IMR-90 (cell line): ENCODE measurements at regions not wholly inside any gene's neighbourhood (a gene's known extent, or its start where the extent isn't known, plus 50 kb on each side); places are given as distances from the start of the nearest gene placed in this dataset.

Experiments
- ATAC-seq: fragments of 200-7000 bp; cut with Tn5 transposase; 2 replicates; pipeline ENCODE4 v1.9.1; 2020; ENCODE audit warnings: low read depth, mild to moderate bottlenecking, moderate library complexity
- BruUV-seq: library from RNA; stranded (reverse); fragments of 400-500 nt; replicated peaks from 2 replicates; lab custom pipeline; 2021; lab: Mats Ljungman, UMichigan
- CTCF ChIA-PET: fragments of 300-600 bp; formaldehyde crosslinking; extraction: SDS; loops from one replicate; lab custom pipeline; 2021; ENCODE audit warnings: antibody characterized with exemption; lab: Yijun Ruan, JAX
- POLR2A ChIA-PET: fragments of 300-600 bp; sonication (Branson Sonifier 250); formaldehyde crosslinking; loops from one replicate; lab custom pipeline; 2022; ENCODE audit warnings: antibody characterized with exemption; ENCODE audit not compliant: unreplicated experiment; lab: Charles Lee
- DNase-seq: peaks from one replicate; pipeline ENCODE4 v3.0.0; 2013
- H2AFZ ChIP-seq: replicated peaks from 2 replicates; pipeline ENCODE3; 2013; ENCODE audit warnings: low read length, mild to moderate bottlenecking; ENCODE audit not compliant: poor library complexity
- H2AK5ac ChIP-seq: 2 replicates; pipeline ENCODE4 v1.6.1; 2013; ENCODE audit warnings: low read depth, low read length, inconsistent platforms
- H2AK9ac ChIP-seq: replicated peaks from 2 replicates; pipeline ENCODE3; 2013; ENCODE audit warnings: mild to moderate bottlenecking, low read depth, low read length, moderate library complexity; ENCODE audit not compliant: poor library complexity
- H2BK120ac ChIP-seq: 2 replicates; pipeline ENCODE4 v1.6.1; 2013; ENCODE audit warnings: low read depth, low read length, inconsistent platforms
- H2BK15ac ChIP-seq: 3 replicates; pipeline ENCODE4 v1.6.1; 2013; ENCODE audit warnings: low read depth, low read length, inconsistent platforms
- H2BK20ac ChIP-seq: 2 replicates; pipeline ENCODE4 v1.6.1; 2013; ENCODE audit warnings: low read depth, mild to moderate bottlenecking, inconsistent platforms, low read length, moderate library complexity
- H2BK5ac ChIP-seq: 2 replicates; pipeline ENCODE4 v1.6.1; 2013; ENCODE audit warnings: mild to moderate bottlenecking, low read depth, low read length, inconsistent platforms; ENCODE audit not compliant: poor library complexity, severe bottlenecking
- H3K14ac ChIP-seq: replicated peaks from 2 replicates; pipeline ENCODE4 v1.6.1; 2013; ENCODE audit warnings: low read depth, low read length, inconsistent platforms
- H3K18ac ChIP-seq: 2 replicates; pipeline ENCODE4 v1.6.1; 2013; ENCODE audit warnings: low read depth, low read length, control low read depth
- H3K23ac ChIP-seq: 2 replicates; pipeline ENCODE4 v1.6.1; 2013; ENCODE audit warnings: low read depth, low read length, inconsistent platforms
- H3K27ac ChIP-seq: 2 replicates; pipeline ENCODE4 v1.5.1; 2013; ENCODE audit warnings: mild to moderate bottlenecking, control low read depth, low read length; ENCODE audit not compliant: insufficient read depth
- H3K27me3 ChIP-seq: 2 replicates; pipeline ENCODE4 v1.6.1; 2013; ENCODE audit warnings: low read length; ENCODE audit not compliant: control insufficient read depth, insufficient read depth
- H3K36me3 ChIP-seq: 2 replicates; pipeline ENCODE4 v1.6.1; 2013; ENCODE audit warnings: low read length, mixed read lengths; ENCODE audit not compliant: control insufficient read depth, insufficient read depth
- H3K4ac ChIP-seq: 2 replicates; pipeline ENCODE4 v1.6.1; 2013; ENCODE audit warnings: low read depth, low read length, inconsistent platforms
- H3K4me1 ChIP-seq: 2 replicates; pipeline ENCODE4 v1.6.1; 2013; ENCODE audit warnings: low read length, mixed read lengths; ENCODE audit not compliant: control insufficient read depth, insufficient read depth
- H3K4me2 ChIP-seq: 2 replicates; pipeline ENCODE4 v1.6.1; 2013; ENCODE audit warnings: low read depth, mild to moderate bottlenecking, control low read depth, low read length, moderate library complexity
- H3K4me3 ChIP-seq: 2 replicates; pipeline ENCODE4 v1.5.1; 2013; ENCODE audit warnings: low read depth, mild to moderate bottlenecking, control low read depth, low read length, moderate library complexity; ENCODE audit not compliant: insufficient read depth
- H3K56ac ChIP-seq: 2 replicates; pipeline ENCODE4 v1.6.1; 2013; ENCODE audit warnings: low read length, inconsistent platforms; ENCODE audit not compliant: insufficient read depth; ENCODE audit errors: extremely low read depth
- H3K79me1 ChIP-seq, 2 experiments: 2 replicates each; pipeline ENCODE4 v1.6.1; 2013; ENCODE audit warnings: low read length in 2 of 2, inconsistent platforms in 1 of 2, low read depth in 1 of 2
- H3K9ac ChIP-seq: 2 replicates; pipeline ENCODE4 v1.6.1; 2013; ENCODE audit warnings: low read depth, low read length, control low read depth
- H3K9me1 ChIP-seq: 2 replicates; pipeline ENCODE4 v1.6.1; 2013; ENCODE audit warnings: low read length, inconsistent platforms; ENCODE audit not compliant: insufficient read depth
- H3K9me3 ChIP-seq: 2 replicates; pipeline ENCODE4 v1.6.1; 2013; ENCODE audit warnings: low read length; ENCODE audit not compliant: control insufficient read depth, insufficient read depth
- H4K20me1 ChIP-seq: 2 replicates; pipeline ENCODE4 v1.6.1; 2013; ENCODE audit warnings: low read length, inconsistent platforms; ENCODE audit not compliant: insufficient read depth
- H4K5ac ChIP-seq: 2 replicates; pipeline ENCODE4 v1.6.1; 2013; ENCODE audit warnings: mild to moderate bottlenecking, low read depth, low read length, control low read depth
- H4K8ac ChIP-seq, 2 experiments: 2 replicates each; pipeline ENCODE4 v1.6.1; 2013; ENCODE audit warnings: low read depth in 2 of 2, low read length in 2 of 2, control low read depth in 1 of 2, inconsistent platforms in 1 of 2
- H4K91ac ChIP-seq: 2 replicates; pipeline ENCODE4 v1.6.1; 2013; ENCODE audit warnings: low read depth, low read length, inconsistent platforms; ENCODE audit not compliant: insufficient read depth
- CEBPB ChIP-seq: IDR thresholded peaks from 2 replicates; pipeline ENCODE4 v1.6.1; 2012; ENCODE audit warnings: low read depth, low read length, improper control_type of control experiment
- CHD1 ChIP-seq: IDR thresholded peaks from 2 replicates; pipeline ENCODE4 v1.6.1; 2012; ENCODE audit warnings: low read depth, low read length, improper control_type of control experiment
- CTCF ChIP-seq: conservative IDR thresholded peaks from 2 replicates; pipeline ENCODE4 v1.5.1; 2012; ENCODE audit warnings: mild to moderate bottlenecking, low read depth, low read length, improper control_type of control experiment
- FOS ChIP-seq: fragments of 150-350 bp; IDR thresholded peaks from 2 replicates; pipeline ENCODE4 v1.6.1; 2016; ENCODE audit warnings: low read depth, low read length
- MAZ ChIP-seq: IDR thresholded peaks from 2 replicates; pipeline ENCODE4 v1.6.1; 2012; ENCODE audit warnings: low read depth, mild to moderate bottlenecking, low read length, improper control_type of control experiment, moderate library complexity, borderline replicate concordance
- RAD21 ChIP-seq: IDR thresholded peaks from 2 replicates; pipeline ENCODE4 v1.6.1; 2012; ENCODE audit warnings: low read length, improper control_type of control experiment
- RCOR1 ChIP-seq: IDR thresholded peaks from 2 replicates; pipeline ENCODE4 v1.6.1; 2012; ENCODE audit warnings: mild to moderate bottlenecking, low read length, improper control_type of control experiment; ENCODE audit not compliant: insufficient replicate concordance
- RFX5 ChIP-seq: IDR thresholded peaks from 2 replicates; pipeline ENCODE4 v1.8.0; 2012; ENCODE audit warnings: low read depth, mild to moderate bottlenecking, low read length, moderate library complexity
- SMC3 ChIP-seq: fragments of 150-350 bp; IDR thresholded peaks from 2 replicates; pipeline ENCODE4 v1.6.1; 2016; ENCODE audit warnings: low read depth, mild to moderate bottlenecking, antibody characterized with exemption, low read length, moderate library complexity
- USF2 ChIP-seq: fragments of 150-350 bp; IDR thresholded peaks from 2 replicates; pipeline ENCODE4 v1.6.1; 2017; ENCODE audit warnings: mild to moderate bottlenecking, antibody characterized with exemption, low read length, low read depth
- WGBS, 2 experiments: methylation state at CpG; one replicate each; pipeline versions ENCODE4 v1.1.5 to v1.1.7; 2013; ENCODE audit warnings: missing lambda C conversion rate in 2 of 2; ENCODE audit not compliant: insufficient read length in 1 of 2; ENCODE audit errors: extremely low coverage in 2 of 2; 5-methylcytosine and 5-hydroxymethylcytosine counted together
- dilution Hi-C: fragments of 300-500 bp; cut with HindIII; formaldehyde crosslinking; loops from one replicate; pipeline ENCODE4 v1.14.3; 2018; ENCODE audit warnings: low sequenced_read_pairs; ENCODE audit not compliant: unreplicated experiment
- in situ Hi-C: fragments of 300-500 bp; cut with MboI; formaldehyde crosslinking; loops from 3 replicates; pipeline ENCODE4 v1.14.3; 2019; ENCODE audit warnings: low sequenced_read_pairs, inconsistent platforms, mixed read lengths
- intact Hi-C: fragments of 100-400 bp; cut with micrococcal nuclease; formaldehyde crosslinking; loops from 2 replicates; pipeline ENCODE4 v1.10.0; 2022

- no peak for ATAC-seq
- no peak overlapping the region for H3K14ac ChIP-seq
- H3K79me1 ChIP-seq = no peaks in the 10 kb centered on the region
- H3K4me3 ChIP-seq = no peak overlapping the region
- H4K91ac ChIP-seq = no peak overlapping the region
- H2AK9ac ChIP-seq = no peak overlapping the region
- no peak overlapping the region for H3K56ac ChIP-seq
- H2BK5ac ChIP-seq = no peak overlapping the region
- no peak overlapping the region for H3K27ac ChIP-seq
- H3K18ac ChIP-seq = no peak overlapping the region
- no peaks in the 10 kb centered on the region for H4K20me1 ChIP-seq
- no peak overlapping the region for H3K4me2 ChIP-seq
- H2BK120ac ChIP-seq = no peak overlapping the region
- H3K9me3 ChIP-seq = no peaks in the 10 kb centered on the region; the same call in 1 of the 2 replicates
- ChIA-PET CTCF (no interaction called here), POLR2A (no interaction called here)
- H2BK15ac ChIP-seq = no peak overlapping the region
- no peak overlapping the region for H3K4ac ChIP-seq
- no TSS peak for BruUV-seq
- peaks cover 4% of the 10 kb centered on the region; the same call in 1 of the 2 replicates for H3K27me3 ChIP-seq
- no peak overlapping the region for H2AFZ ChIP-seq
- H2AK5ac ChIP-seq = no peak overlapping the region
- no CpG with 5 or more reads among the region's 5 CpGs for WGBS, 2 experiments
- no peak overlapping the region for H4K8ac ChIP-seq
- no peaks in the 10 kb centered on the region for H3K4me1 ChIP-seq
- TF ChIP-seq RAD21 (no peak), SMC3 (no peak), CHD1 (no peak), MAZ (no peak), CTCF (no peak), CEBPB (no peak), RCOR1 (no peak), RFX5 (no peak), USF2 (no peak), FOS (no peak)
- intact Hi-C loops (no loop called here), dilution Hi-C loops (no loop called here), in situ Hi-C loops (no loop called here)
- no peaks in the 10 kb centered on the region for H3K36me3 ChIP-seq
- H4K5ac ChIP-seq = no peak overlapping the region
- H3K9me1 ChIP-seq = no peaks in the 10 kb centered on the region
- no peak overlapping the region for H2BK20ac ChIP-seq
- H3K23ac ChIP-seq = no peak overlapping the region
- no peak overlapping the region for H3K9ac ChIP-seq
- DNase-seq = no peak
Measured at GRCh38 chr15:60110909-60111308, 106.8 kb downstream of the FOXB1 start.
